Prostate gland (tissue), 2 donors: ENCODE measurements at regions not wholly inside any gene's neighbourhood (a gene's known extent, or its start where the extent isn't known, plus 50 kb on each side); places are given as distances from the start of the nearest gene placed in this dataset.

Experiments used
- CTCF ChIP-seq, 4 experiments: fragments of 200-600 bp in 2 of 4; fragments of 450-650 bp in 2 of 4; sonication (generic) in 2 of 4; IDR thresholded peaks; 1 replicate in 3 of 4; 2 replicates in 1 of 4; pipeline ENCODE4 v1.5.1; 2016 to 2019; ENCODE audit warnings: antibody characterized with exemption in 4 of 4, mild to moderate bottlenecking in 2 of 4, moderate library complexity in 2 of 4
- POLR2A ChIP-seq: fragments of 450-650 bp; IDR thresholded peaks from one replicate; pipeline ENCODE4 v1.6.1; 2016; ENCODE audit warnings: antibody characterized with exemption, mild to moderate bottlenecking
- POLR2AphosphoS5 ChIP-seq: sonication (generic); formaldehyde crosslinking; IDR thresholded peaks from one replicate; pipeline ENCODE4 v1.6.1; 2017; ENCODE audit warnings: antibody characterized with exemption

DNA sequence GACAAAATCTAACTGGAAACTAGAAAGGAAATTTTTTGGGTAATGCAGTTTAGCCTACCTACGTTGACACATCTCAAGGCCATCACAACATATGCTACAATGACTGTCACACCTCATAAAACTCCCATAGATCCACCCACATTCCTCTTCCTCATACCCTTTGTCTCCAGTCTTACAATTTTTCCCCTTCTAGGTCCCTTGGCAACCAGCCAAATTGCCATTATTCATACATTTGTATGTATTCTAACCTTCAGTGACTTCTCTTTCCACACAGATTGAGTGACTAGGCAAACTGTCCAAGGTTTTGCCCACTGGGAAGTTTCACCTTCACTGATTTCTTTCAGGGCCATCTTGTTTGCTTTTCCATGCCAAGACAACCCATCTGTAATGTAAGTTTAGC, 100.5 kb upstream of the TPK1 start:
- TF ChIP-seq CTCF (IDR thresholded peaks at IDR 0.05) = no peak
- TF ChIP-seq POLR2AphosphoS5 = no peak
- TF ChIP-seq POLR2A = no peak
